ENCODE measurements at regions not wholly inside any gene's neighbourhood (a gene's known extent, or its start where the extent isn't known, plus 50 kb on each side); places are given as distances from the start of the nearest gene placed in this dataset.

DNA sequence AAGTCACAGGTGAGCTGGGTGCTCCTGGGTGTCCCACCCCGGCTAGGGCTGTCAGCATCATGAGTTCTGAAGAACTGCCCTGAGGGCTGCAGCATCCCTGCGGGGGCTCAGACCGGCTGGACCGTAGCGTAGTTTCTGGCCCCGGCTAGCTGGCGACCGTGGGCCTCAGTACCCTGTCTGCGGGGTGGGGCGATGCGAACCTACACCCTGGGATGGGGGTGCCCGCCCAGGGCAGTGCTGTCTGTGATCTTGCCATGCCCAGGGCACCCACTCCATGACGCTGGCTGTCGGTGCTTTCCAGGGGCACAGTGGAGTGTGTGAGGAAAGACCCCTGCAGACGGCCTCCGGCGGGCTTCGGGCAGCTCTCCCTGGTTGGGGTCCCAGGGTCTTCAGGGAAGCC lies 66.5 kb upstream of the IRX4 start:
- ATAC-seq (ENCODE audit: insufficient number of reproducible peaks, low FRiP score, low read depth), result no peak
- Histone ChIP-seq H3K9me3 (no peaks in the 10 kb centered on the region), H3K4me1 (ENCODE audit: control insufficient read depth in 1 of 2, low read depth in 2 of 2) (no peaks in the 10 kb centered on the region), H3K4me3 (no peak overlapping the region), H3K36me3 (no peaks in the 10 kb centered on the region), H3K27me3 (replicated peaks; ENCODE audit: insufficient read depth) (no peaks in the 10 kb centered on the region), H3K27ac (no peak overlapping the region)
- no peak for DNase-seq (ENCODE audit: low spot score)
- no peak for TF ChIP-seq CTCF (IDR thresholded peaks at IDR 0.05)

DNA sequence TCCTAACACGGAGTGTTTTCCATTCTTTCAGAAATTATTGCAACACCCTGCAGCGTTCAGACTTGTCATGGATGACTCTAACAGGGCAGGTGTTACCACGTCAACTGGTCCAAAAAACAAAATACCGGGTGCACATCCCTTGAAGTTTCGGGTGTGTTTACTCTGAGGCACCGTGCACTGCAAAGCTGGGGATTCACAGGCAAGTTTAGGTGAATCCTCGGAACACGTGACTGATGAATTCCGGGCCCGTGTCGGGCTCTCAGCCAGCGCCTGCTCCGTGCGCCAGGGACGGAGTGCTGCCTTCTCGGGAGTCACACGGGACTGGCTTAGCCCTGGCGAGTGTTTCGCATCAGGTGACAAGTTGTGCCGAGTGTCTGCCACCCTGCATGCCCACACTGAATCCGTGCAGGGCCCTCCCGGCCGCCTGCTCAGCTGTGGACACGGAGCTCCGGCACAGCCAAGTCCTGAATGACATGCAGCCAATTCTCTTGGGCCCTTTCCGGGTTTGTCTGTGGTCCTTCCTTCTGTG lies 66.0 kb upstream of the IRX4 start:
- H3K27ac ChIP-seq, result no peak overlapping the region
- no peaks in the 10 kb centered on the region for H3K36me3 ChIP-seq
- no peak for DNase-seq (ENCODE audit: low spot score)
- H3K4me1 ChIP-seq (ENCODE audit: control insufficient read depth in 1 of 2, low read depth in 2 of 2), result no peaks in the 10 kb centered on the region
- no peak for TF ChIP-seq CTCF (IDR thresholded peaks at IDR 0.05)
- ATAC-seq (ENCODE audit: insufficient number of reproducible peaks, low FRiP score, low read depth), result no peak
- no peak overlapping the region for H3K4me3 ChIP-seq
- H3K27me3 ChIP-seq (replicated peaks; ENCODE audit: insufficient read depth), result no peaks in the 10 kb centered on the region
- no peaks in the 10 kb centered on the region for H3K9me3 ChIP-seq

- DNase-seq (ENCODE audit: low spot score) (no peak), ATAC-seq (ENCODE audit: insufficient number of reproducible peaks, low FRiP score, low read depth) (no peak)
- TF ChIP-seq CTCF (IDR thresholded peaks at IDR 0.05), result no peak
- H3K27ac ChIP-seq, result no peak overlapping the region
- no peaks in the 10 kb centered on the region for H3K36me3 ChIP-seq
- H3K4me3 ChIP-seq, result no peak overlapping the region
- no peaks in the 10 kb centered on the region for H3K4me1 ChIP-seq (ENCODE audit: control insufficient read depth in 1 of 2, low read depth in 2 of 2)
- H3K27me3 ChIP-seq (replicated peaks; ENCODE audit: insufficient read depth), result no peaks in the 10 kb centered on the region
- no peaks in the 10 kb centered on the region for H3K9me3 ChIP-seq
Measured at GRCh38 chr5:1948111-1948510, 65.4 kb upstream of the IRX4 start.

DNA sequence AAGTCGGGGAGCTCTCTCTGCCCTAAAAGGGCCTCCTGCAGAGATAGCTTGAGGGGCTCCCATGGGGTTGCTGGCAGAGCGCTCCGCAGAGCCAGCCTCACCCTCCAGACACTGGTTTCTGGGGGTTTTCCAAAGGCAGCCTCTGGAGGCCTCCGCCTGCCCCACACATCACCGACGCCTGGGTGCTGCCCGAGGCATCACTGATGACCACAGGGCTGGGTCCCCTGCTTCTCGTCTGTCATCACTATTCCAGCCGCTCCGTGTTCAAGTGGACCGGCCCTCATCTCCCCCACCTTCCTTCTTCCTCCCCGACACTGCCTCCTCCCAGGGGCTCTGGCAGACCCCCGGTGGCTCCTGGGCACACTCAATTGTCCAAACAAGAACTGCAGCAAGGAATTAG lies 64.1 kb upstream of the IRX4 start:
- H3K27me3 ChIP-seq (replicated peaks; ENCODE audit: insufficient read depth), result no peaks in the 10 kb centered on the region
- H3K36me3 ChIP-seq, result no peaks in the 10 kb centered on the region
- ATAC-seq (ENCODE audit: insufficient number of reproducible peaks, low FRiP score, low read depth) (no peak), DNase-seq (ENCODE audit: low spot score) (no peak)
- no peaks in the 10 kb centered on the region for H3K4me1 ChIP-seq (ENCODE audit: control insufficient read depth in 1 of 2, low read depth in 2 of 2)
- no peaks in the 10 kb centered on the region for H3K9me3 ChIP-seq
- no peak overlapping the region for H3K4me3 ChIP-seq
- no peak for TF ChIP-seq CTCF (IDR thresholded peaks at IDR 0.05)
- H3K27ac ChIP-seq, result no peak overlapping the region

- no peak for DNase-seq (ENCODE audit: low spot score)
- Histone ChIP-seq H3K9me3 (no peaks in the 10 kb centered on the region), H3K4me1 (ENCODE audit: control insufficient read depth in 1 of 2, low read depth in 2 of 2) (no peaks in the 10 kb centered on the region), H3K27ac (no peak overlapping the region), H3K27me3 (replicated peaks; ENCODE audit: insufficient read depth) (no peaks in the 10 kb centered on the region), H3K36me3 (no peaks in the 10 kb centered on the region), H3K4me3 (no peak overlapping the region)
- no peak for ATAC-seq (ENCODE audit: insufficient number of reproducible peaks, low FRiP score, low read depth)
- no peak for TF ChIP-seq CTCF (IDR thresholded peaks at IDR 0.05)
Measured at GRCh38 chr5:1946122-1946677, 63.5 kb upstream of the IRX4 start.
